ENCODE measurements at regions not wholly inside any gene's neighbourhood (a gene's known extent, or its start where the extent isn't known, plus 50 kb on each side); places are given as distances from the start of the nearest gene placed in this dataset.

GRCh38 chr6:26199773-26200764 lies 112.8 kb downstream of the HFE start:
- TF ChIP-seq, protein P1, sequence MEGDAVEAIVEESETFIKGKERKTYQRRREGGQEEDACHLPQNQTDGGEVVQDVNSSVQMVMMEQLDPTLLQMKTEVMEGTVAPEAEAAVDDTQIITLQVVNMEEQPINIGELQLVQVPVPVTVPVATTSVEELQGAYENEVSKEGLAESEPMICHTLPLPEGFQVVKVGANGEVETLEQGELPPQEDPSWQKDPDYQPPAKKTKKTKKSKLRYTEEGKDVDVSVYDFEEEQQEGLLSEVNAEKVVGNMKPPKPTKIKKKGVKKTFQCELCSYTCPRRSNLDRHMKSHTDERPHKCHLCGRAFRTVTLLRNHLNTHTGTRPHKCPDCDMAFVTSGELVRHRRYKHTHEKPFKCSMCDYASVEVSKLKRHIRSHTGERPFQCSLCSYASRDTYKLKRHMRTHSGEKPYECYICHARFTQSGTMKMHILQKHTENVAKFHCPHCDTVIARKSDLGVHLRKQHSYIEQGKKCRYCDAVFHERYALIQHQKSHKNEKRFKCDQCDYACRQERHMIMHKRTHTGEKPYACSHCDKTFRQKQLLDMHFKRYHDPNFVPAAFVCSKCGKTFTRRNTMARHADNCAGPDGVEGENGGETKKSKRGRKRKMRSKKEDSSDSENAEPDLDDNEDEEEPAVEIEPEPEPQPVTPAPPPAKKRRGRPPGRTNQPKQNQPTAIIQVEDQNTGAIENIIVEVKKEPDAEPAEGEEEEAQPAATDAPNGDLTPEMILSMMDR (IDR thresholded peaks at IDR 0.05; ENCODE audit: partially characterized antibody, unreplicated experiment) = no peak
- Mint-ChIP-seq H3K27ac (ENCODE audit: unreplicated experiment) (peak overlapping the region; percentile 96), H3K27me3 (ENCODE audit: unreplicated experiment) (peaks cover 15% of the 10 kb centered on the region), H3K4me1 (ENCODE audit: low read depth, unreplicated experiment) (peaks cover 9% of the 10 kb centered on the region), H3K4me3 (ENCODE audit: unreplicated experiment) (peak overlapping the region; percentile 96), H3K9me3 (ENCODE audit: unreplicated experiment) (peaks cover 15% of the 10 kb centered on the region), H3K36me3 (ENCODE audit: unreplicated experiment) (no peaks in the 10 kb centered on the region)
- peak; percentile 62 for DNase-seq

GRCh38 chr6:26200918-26201721 lies 113.9 kb downstream of the HFE start:
- TF ChIP-seq, protein P1 (IDR thresholded peaks at IDR 0.05; ENCODE audit: partially characterized antibody, unreplicated experiment) = no peak
- Mint-ChIP-seq H3K4me3 (ENCODE audit: unreplicated experiment) (peak overlapping the region; percentile 47), H3K27me3 (ENCODE audit: unreplicated experiment) (peaks cover 15% of the 10 kb centered on the region), H3K9me3 (ENCODE audit: unreplicated experiment) (peaks cover 13% of the 10 kb centered on the region), H3K27ac (ENCODE audit: unreplicated experiment) (peak overlapping the region; percentile 13), H3K36me3 (ENCODE audit: unreplicated experiment) (no peaks in the 10 kb centered on the region), H3K4me1 (ENCODE audit: low read depth, unreplicated experiment) (peaks cover 7% of the 10 kb centered on the region)
- DNase-seq = no peak

GRCh38 chr6:26202201-26202611 lies 115.0 kb downstream of the HFE start:
- peaks cover 15% of the 10 kb centered on the region for H3K27me3 Mint-ChIP-seq (ENCODE audit: unreplicated experiment)
- TF ChIP-seq, protein P1 (IDR thresholded peaks at IDR 0.05; ENCODE audit: partially characterized antibody, unreplicated experiment) = no peak
- H3K4me3 Mint-ChIP-seq (ENCODE audit: unreplicated experiment) = no peak overlapping the region
- DNase-seq = no peak
- peaks cover 13% of the 10 kb centered on the region for H3K9me3 Mint-ChIP-seq (ENCODE audit: unreplicated experiment)
- no peaks in the 10 kb centered on the region for H3K36me3 Mint-ChIP-seq (ENCODE audit: unreplicated experiment)
- peaks cover 7% of the 10 kb centered on the region for H3K4me1 Mint-ChIP-seq (ENCODE audit: low read depth, unreplicated experiment)
- H3K27ac Mint-ChIP-seq (ENCODE audit: unreplicated experiment) = peak overlapping the region; percentile 28

GRCh38 chr6:26202811-26203583 lies 115.8 kb downstream of the HFE start:
- Mint-ChIP-seq H3K9me3 (ENCODE audit: unreplicated experiment) (peaks cover 13% of the 10 kb centered on the region), H3K27ac (ENCODE audit: unreplicated experiment) (peak overlapping the region; percentile 75), H3K27me3 (ENCODE audit: unreplicated experiment) (peaks cover 15% of the 10 kb centered on the region), H3K4me1 (ENCODE audit: low read depth, unreplicated experiment) (peaks cover 5% of the 10 kb centered on the region), H3K4me3 (ENCODE audit: unreplicated experiment) (no peak overlapping the region), H3K36me3 (ENCODE audit: unreplicated experiment) (no peaks in the 10 kb centered on the region)
- TF ChIP-seq, protein P1 (IDR thresholded peaks at IDR 0.05; ENCODE audit: partially characterized antibody, unreplicated experiment) = no peak
- DNase-seq = no peak
